GM11168 (cell line): ENCODE measurements at regions not wholly inside any gene's neighbourhood (a gene's known extent, or its start where the extent isn't known, plus 50 kb on each side); places are given as distances from the start of the nearest gene placed in this dataset.

Experiments
- in situ Hi-C: fragments of 300-500 bp; cut with MboI; formaldehyde crosslinking; loops from one replicate; pipeline ENCODE4 v1.12.0; 2022; ENCODE audit warnings: low sequenced_read_pairs; ENCODE audit not compliant: unreplicated experiment

- in situ Hi-C loops = no loop called here
Measured at GRCh38 chr22:49108636-49109315, 718.9 kb downstream of the BRD1 start.

- in situ Hi-C loops = no loop called here
Measured at GRCh38 chr22:49107961-49108530, 719.6 kb downstream of the BRD1 start.

- in situ Hi-C loops = no loop called here
Measured at GRCh38 chr22:49107561-49107960, 720.1 kb downstream of the BRD1 start.

GRCh38 chr22:49106842-49107152 is 720.9 kb downstream of the BRD1 start:
- in situ Hi-C loops = no loop called here

GRCh38 chr22:49106096-49106841 is 721.4 kb downstream of the BRD1 start:
- in situ Hi-C loops = no loop called here

- in situ Hi-C loops = no loop called here
Measured at GRCh38 chr22:49104434-49104833, 723.2 kb downstream of the BRD1 start.

GRCh38 chr22:49103314-49104059 is 724.2 kb downstream of the BRD1 start:
- in situ Hi-C loops = no loop called here

GRCh38 chr22:49102367-49102766 is 725.3 kb downstream of the BRD1 start:
- in situ Hi-C loops = no loop called here

GRCh38 chr22:49101873-49102272 is 725.8 kb downstream of the BRD1 start:
- in situ Hi-C loops = no loop called here

GRCh38 chr22:49101225-49101624 is 726.4 kb downstream of the BRD1 start:
- in situ Hi-C loops = no loop called here

GRCh38 chr22:49100773-49101172 is 726.9 kb downstream of the BRD1 start:
- in situ Hi-C loops = no loop called here

- in situ Hi-C loops = no loop called here
Measured at GRCh38 chr22:49100316-49100715, 727.4 kb downstream of the BRD1 start.

- in situ Hi-C loops = no loop called here
Measured at GRCh38 chr22:49099496-49100124, 728.1 kb downstream of the BRD1 start.

GRCh38 chr22:49099089-49099488 is 728.6 kb downstream of the BRD1 start:
- in situ Hi-C loops = no loop called here

GRCh38 chr22:49097966-49098365 is 729.7 kb downstream of the BRD1 start:
- in situ Hi-C loops = no loop called here

- in situ Hi-C loops = no loop called here
Measured at GRCh38 chr22:49097171-49097925, 730.3 kb downstream of the BRD1 start.

GRCh38 chr22:49096476-49096875 is 731.2 kb downstream of the BRD1 start:
- in situ Hi-C loops = no loop called here

- in situ Hi-C loops = no loop called here
Measured at GRCh38 chr22:49095366-49095765, 732.3 kb downstream of the BRD1 start.

GRCh38 chr22:49094858-49095257 is 732.8 kb downstream of the BRD1 start:
- in situ Hi-C loops = no loop called here

GRCh38 chr22:49094151-49094550 is 733.5 kb downstream of the BRD1 start:
- in situ Hi-C loops = no loop called here
